ENCODE measurements at regions not wholly inside any gene's neighbourhood (a gene's known extent, or its start where the extent isn't known, plus 50 kb on each side); places are given as distances from the start of the nearest gene placed in this dataset.

DNA sequence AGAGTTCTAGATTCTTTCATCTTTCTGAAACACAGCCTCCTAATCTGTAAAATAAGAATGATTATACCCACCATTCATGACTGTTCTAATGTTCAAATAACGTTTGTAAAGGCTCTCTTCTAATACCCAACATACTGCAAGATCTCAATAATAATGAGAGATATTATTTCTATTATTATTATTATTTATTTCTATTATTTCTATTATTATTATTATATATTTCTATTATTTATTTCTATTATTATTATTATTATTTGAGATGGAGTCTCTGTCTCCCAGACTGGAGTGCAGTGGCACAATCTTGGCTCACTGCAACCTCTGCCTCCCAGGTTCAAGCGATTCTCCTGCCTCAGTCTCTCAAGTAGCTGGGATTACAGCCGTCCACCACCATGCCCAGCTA, 395.5 kb downstream of the EFNB2 start:
- H2BK120ac ChIP-seq (ENCODE audit: low read depth, low read length): no peak overlapping the region
- no peak overlapping the region for H3K56ac ChIP-seq (ENCODE audit: extremely low read depth, insufficient read depth, low read length)
- H3K4ac ChIP-seq (ENCODE audit: low read depth, low read length): no peak overlapping the region
- no peak overlapping the region for H3K4me2 ChIP-seq (ENCODE audit: low read depth, low read length)
- ATAC-seq (ENCODE audit: low read depth) (no peak), DNase-seq (no peak)
- BruUV-seq (replicated peaks): no TSS peak
- H4K5ac ChIP-seq (ENCODE audit: low read depth, low read length): no peak overlapping the region
- no peak overlapping the region for H3K18ac ChIP-seq (ENCODE audit: low read depth, low read length)
- no peaks in the 10 kb centered on the region for H3K36me3 ChIP-seq (ENCODE audit: control insufficient read depth, insufficient read depth, low read length)
- no peak overlapping the region for H2BK5ac ChIP-seq (ENCODE audit: low read depth, low read length, poor library complexity, severe bottlenecking)
- no peak overlapping the region for H2AFZ ChIP-seq (replicated peaks; ENCODE audit: low read length, poor library complexity)
- no peaks in the 10 kb centered on the region for H4K20me1 ChIP-seq (ENCODE audit: insufficient read depth, low read length)
- in situ Hi-C loops (cut with MboI; ENCODE audit: low sequenced_read_pairs) (no loop called here), dilution Hi-C loops (cut with HindIII; ENCODE audit: low sequenced_read_pairs, unreplicated experiment) (no loop called here), intact Hi-C loops (cut with micrococcal nuclease) (no loop called here)
- peaks cover 10% of the 10 kb centered on the region for H3K4me1 ChIP-seq (ENCODE audit: control insufficient read depth, insufficient read depth, low read length)
- H3K9me1 ChIP-seq (ENCODE audit: insufficient read depth, low read length): no peaks in the 10 kb centered on the region
- no peak overlapping the region for H3K4me3 ChIP-seq (ENCODE audit: insufficient read depth, low read depth, low read length)
- peak overlapping the region in 1 of 2 experiments; percentile 37; a peak in 1 of 4 replicates for H4K8ac ChIP-seq (ENCODE audit: low read depth in 2 of 2, low read length in 2 of 2)
- no peak overlapping the region for H4K91ac ChIP-seq (ENCODE audit: insufficient read depth, low read depth, low read length)
- H2AK5ac ChIP-seq (ENCODE audit: low read depth, low read length): no peak overlapping the region
- H2BK20ac ChIP-seq (ENCODE audit: low read depth, low read length): no peak overlapping the region; the same call in 1 of the 2 replicates
- no peaks in the 10 kb centered on the region for H3K27me3 ChIP-seq (ENCODE audit: control insufficient read depth, insufficient read depth, low read length)
- CTCF ChIA-PET: no interaction called here
- TF ChIP-seq SMC3 (IDR thresholded peaks at IDR 0.05; ENCODE audit: low read depth, low read length) (no peak), CEBPB (IDR thresholded peaks at IDR 0.05; ENCODE audit: low read depth, low read length) (no peak), FOS (IDR thresholded peaks at IDR 0.05; ENCODE audit: low read depth, low read length) (no peak), POLR2A (IDR thresholded peaks at IDR 0.05; ENCODE audit: low read depth, low read length) (no peak), NFE2L2 (IDR thresholded peaks at IDR 0.05; ENCODE audit: low read depth, low read length) (no peak), RCOR1 (IDR thresholded peaks at IDR 0.05; ENCODE audit: insufficient replicate concordance, low read length) (no peak), MAZ (IDR thresholded peaks at IDR 0.05; ENCODE audit: borderline replicate concordance, low read depth, low read length) (no peak), MXI1 (IDR thresholded peaks at IDR 0.05; ENCODE audit: borderline replicate concordance, low read depth, low read length) (no peak), RFX5 (IDR thresholded peaks at IDR 0.05; ENCODE audit: low read depth, low read length) (no peak), MAFK (IDR thresholded peaks at IDR 0.05; ENCODE audit: low read depth, low read length) (no peak)
- TF ChIP-seq, protein P1, sequence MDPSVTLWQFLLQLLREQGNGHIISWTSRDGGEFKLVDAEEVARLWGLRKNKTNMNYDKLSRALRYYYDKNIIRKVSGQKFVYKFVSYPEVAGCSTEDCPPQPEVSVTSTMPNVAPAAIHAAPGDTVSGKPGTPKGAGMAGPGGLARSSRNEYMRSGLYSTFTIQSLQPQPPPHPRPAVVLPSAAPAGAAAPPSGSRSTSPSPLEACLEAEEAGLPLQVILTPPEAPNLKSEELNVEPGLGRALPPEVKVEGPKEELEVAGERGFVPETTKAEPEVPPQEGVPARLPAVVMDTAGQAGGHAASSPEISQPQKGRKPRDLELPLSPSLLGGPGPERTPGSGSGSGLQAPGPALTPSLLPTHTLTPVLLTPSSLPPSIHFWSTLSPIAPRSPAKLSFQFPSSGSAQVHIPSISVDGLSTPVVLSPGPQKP (IDR thresholded peaks at IDR 0.05; ENCODE audit: borderline replicate concordance, low read depth, low read length): no peak
- TF ChIP-seq, protein P2, sequence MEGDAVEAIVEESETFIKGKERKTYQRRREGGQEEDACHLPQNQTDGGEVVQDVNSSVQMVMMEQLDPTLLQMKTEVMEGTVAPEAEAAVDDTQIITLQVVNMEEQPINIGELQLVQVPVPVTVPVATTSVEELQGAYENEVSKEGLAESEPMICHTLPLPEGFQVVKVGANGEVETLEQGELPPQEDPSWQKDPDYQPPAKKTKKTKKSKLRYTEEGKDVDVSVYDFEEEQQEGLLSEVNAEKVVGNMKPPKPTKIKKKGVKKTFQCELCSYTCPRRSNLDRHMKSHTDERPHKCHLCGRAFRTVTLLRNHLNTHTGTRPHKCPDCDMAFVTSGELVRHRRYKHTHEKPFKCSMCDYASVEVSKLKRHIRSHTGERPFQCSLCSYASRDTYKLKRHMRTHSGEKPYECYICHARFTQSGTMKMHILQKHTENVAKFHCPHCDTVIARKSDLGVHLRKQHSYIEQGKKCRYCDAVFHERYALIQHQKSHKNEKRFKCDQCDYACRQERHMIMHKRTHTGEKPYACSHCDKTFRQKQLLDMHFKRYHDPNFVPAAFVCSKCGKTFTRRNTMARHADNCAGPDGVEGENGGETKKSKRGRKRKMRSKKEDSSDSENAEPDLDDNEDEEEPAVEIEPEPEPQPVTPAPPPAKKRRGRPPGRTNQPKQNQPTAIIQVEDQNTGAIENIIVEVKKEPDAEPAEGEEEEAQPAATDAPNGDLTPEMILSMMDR (conservative IDR thresholded peaks at IDR 0.05; ENCODE audit: low read depth, low read length): no peak
- TF ChIP-seq, protein P3, sequence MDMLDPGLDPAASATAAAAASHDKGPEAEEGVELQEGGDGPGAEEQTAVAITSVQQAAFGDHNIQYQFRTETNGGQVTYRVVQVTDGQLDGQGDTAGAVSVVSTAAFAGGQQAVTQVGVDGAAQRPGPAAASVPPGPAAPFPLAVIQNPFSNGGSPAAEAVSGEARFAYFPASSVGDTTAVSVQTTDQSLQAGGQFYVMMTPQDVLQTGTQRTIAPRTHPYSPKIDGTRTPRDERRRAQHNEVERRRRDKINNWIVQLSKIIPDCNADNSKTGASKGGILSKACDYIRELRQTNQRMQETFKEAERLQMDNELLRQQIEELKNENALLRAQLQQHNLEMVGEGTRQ (IDR thresholded peaks at IDR 0.05; ENCODE audit: low read depth, low read length): no peak
- no peak overlapping the region for H3K14ac ChIP-seq (replicated peaks; ENCODE audit: low read depth, low read length)
- no peaks in the 10 kb centered on the region for H3K9me3 ChIP-seq (ENCODE audit: control insufficient read depth, insufficient read depth, low read length)
- no peak overlapping the region for H3K9ac ChIP-seq (ENCODE audit: low read depth, low read length)
- H2AK9ac ChIP-seq (replicated peaks; ENCODE audit: low read depth, low read length, poor library complexity): no peak overlapping the region
- no peak overlapping the region for H3K23ac ChIP-seq (ENCODE audit: low read depth, low read length)
- H3K79me1 ChIP-seq (ENCODE audit: low read depth in 1 of 2, low read length in 2 of 2): no peaks in the 10 kb centered on the region
- H3K27ac ChIP-seq (ENCODE audit: insufficient read depth, low read length): no peak overlapping the region
- POLR2A ChIA-PET (ENCODE audit: unreplicated experiment): no interaction called here
- no peak overlapping the region for H2BK15ac ChIP-seq (ENCODE audit: low read depth, low read length)
- WGBS, 2 experiments (ENCODE audit: extremely low coverage in 2 of 2, insufficient read length in 1 of 2): no CpG with 5 or more reads among the region's 3 CpGs

Data from IMR-90 (cell line).